Germinal center (tissue), 1 donor: ENCODE measurements at regions not wholly inside any gene's neighbourhood (a gene's known extent, or its start where the extent isn't known, plus 50 kb on each side); places are given as distances from the start of the nearest gene placed in this dataset.

ENCODE experiments used
- DNase-seq: peaks from one replicate; pipeline ENCODE4 v3.0.0; 2012; ENCODE audit warnings: mixed read lengths, low spot score

GRCh38 chrX:20421697-20422096, 155.0 kb upstream of the RPS6KA3 start:
- no peak for DNase-seq

DNA sequence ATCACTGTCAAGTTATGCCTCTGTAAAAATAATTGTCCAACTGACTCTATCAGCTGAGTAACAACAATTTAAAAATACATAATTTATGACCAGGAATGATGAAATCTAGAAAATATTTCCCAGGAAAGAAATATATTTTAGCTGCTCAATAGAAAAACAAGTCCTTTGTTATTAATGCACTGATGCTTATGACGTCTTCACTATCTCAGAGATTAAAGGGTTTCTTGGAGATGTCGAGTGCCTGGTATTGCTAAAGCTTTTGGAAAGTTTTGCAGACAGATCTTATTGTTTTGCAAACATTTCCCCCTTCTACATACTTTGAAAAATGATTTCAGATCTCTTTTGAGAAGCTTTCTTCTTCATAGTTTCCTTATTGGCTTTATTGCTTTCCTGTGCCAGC, 154.6 kb upstream of the RPS6KA3 start:
- DNase-seq = no peak

GRCh38 chrX:20420058-20420457, 153.3 kb upstream of the RPS6KA3 start:
- DNase-seq = no peak

DNA sequence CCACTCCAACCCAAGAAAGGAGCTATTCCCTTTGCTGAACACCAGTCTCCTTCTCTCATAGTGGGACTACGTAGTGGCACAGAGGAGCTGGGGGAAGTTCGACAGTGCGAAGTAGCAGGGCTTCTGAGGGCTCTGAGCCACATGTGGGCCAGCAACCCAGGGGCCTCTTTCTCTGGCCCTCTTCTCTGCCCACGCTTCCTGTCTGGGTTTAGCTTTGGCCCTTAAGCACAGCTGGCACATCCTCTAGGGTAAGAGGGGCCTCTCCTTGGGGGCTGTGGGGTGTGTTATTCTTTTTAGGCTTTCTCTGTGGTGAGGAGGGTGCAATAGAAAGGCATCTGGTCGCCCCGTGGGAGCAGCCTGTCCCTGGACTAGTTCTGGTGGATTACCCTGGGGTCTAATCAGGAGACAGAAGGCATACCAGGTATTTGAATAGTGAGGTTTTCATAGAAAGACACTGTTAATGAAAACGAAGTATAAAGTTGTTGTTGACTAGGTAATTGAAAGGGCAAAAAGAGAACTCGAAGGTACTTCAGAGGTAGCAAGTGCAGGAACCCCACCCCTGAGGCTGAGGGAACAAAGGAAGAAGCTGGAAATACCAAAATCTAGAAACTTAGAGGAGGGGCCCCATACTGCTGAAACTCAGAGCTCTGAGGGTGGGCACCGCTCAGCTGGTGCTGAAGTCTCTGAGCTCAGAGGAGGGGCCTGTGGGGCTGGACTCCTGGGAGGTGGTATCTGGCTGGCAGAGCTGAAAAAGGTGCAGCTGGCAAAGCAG, 151.9 kb upstream of the RPS6KA3 start:
- no peak for DNase-seq

DNA sequence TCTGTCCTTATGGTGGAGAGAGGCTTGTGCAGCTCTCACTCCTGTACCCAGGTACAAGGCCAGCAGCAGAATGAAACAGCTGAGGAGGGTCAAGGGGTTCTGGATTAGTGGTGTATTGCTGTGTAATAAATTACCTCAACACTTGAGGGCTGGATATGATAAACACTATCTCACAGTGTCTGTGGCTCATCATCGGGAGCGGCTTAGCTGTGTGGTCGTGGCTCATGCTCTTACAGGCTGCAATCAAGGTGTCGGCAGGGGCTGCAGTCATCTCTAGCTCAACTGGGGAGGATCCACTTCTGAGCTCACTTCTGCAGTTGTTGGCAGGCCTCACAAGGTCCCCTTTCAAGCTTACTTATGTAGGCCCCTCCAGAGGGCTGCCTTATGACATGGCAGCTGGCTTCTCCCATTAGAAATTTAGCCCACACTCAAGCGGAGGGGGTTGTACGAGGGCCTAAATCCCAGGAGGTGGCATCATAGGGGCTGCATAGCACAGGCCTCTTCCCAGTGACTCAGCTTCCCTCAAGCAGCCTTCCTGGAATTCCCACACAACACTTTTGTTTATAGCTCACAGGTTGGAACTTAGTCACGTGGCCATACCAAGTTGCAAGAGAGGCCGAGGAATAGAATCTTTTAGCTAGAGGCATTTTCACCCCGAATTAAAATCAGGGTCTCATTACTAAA, 148.2 kb upstream of the RPS6KA3 start:
- no peak for DNase-seq

GRCh38 chrX:20414066-20414465, 147.4 kb upstream of the RPS6KA3 start:
- no peak for DNase-seq

GRCh38 chrX:20412871-20413486, 146.3 kb upstream of the RPS6KA3 start:
- DNase-seq = peak; percentile 31

- DNase-seq = no peak
Measured at GRCh38 chrX:20410540-20410939, 143.8 kb upstream of the RPS6KA3 start.

- DNase-seq = no peak
Measured at GRCh38 chrX:20409991-20410390, 143.3 kb upstream of the RPS6KA3 start.

- DNase-seq = no peak
Measured at GRCh38 chrX:20402956-20403355, 136.2 kb upstream of the RPS6KA3 start.

DNA sequence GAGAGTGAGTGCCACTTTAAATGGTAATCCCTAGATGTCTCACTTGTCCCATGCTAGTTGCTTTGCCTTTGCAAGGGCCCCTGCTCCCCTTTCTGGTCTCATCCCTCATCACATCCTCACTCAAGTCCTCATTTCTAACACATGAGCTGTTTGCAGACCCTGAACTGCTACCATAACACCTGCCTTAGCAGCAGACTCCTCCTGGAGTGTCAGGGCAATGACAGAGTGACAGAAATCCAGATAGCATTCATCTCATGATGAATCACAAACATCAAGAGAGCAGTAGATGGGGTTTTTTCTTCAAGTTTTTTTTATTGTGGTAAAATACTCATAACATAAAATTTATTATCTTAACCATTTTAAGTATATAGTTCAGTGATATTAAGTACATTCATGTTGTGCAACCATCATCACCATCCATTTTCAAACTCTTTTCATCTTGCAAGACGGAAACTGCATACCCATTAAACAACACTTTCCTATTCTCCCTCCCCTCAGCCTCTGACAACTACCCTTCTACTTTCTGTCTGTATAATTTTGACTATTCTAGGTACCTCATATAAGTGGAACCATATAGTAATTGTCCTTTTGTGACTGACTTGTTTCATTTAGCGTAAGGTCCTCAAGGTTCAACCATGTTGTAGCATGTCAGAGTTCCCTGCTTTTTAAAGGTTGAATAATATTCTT, 133.2 kb upstream of the RPS6KA3 start:
- DNase-seq = no peak

- no peak for DNase-seq
Measured at GRCh38 chrX:20397587-20397986, 130.9 kb upstream of the RPS6KA3 start.

DNA sequence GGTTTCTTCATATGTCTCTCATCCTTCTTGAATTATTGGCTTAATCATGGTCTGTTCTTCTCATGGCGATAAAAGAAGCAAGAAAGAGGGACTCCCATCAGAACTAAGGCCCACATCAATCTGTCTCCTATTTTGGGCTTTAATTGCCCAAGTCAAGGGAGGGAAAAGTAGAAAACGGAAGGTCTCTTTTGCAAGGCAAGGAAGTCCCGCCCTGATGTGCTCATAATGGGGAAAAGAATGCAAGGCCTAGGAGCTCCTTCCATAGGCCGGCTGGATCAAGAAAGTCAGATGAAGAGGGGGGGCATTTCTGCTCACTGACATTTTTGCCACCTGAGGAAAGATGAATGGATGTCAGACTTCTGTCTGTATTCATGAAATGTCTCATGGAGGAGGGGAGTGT, 127.7 kb upstream of the RPS6KA3 start:
- no peak for DNase-seq

- DNase-seq = no peak
Measured at GRCh38 chrX:20393944-20394343, 127.2 kb upstream of the RPS6KA3 start.

- DNase-seq = no peak
Measured at GRCh38 chrX:20388594-20388993, 121.9 kb upstream of the RPS6KA3 start.

GRCh38 chrX:20383477-20383876, 116.8 kb upstream of the RPS6KA3 start:
- DNase-seq = no peak

GRCh38 chrX:20382518-20383297, 116.0 kb upstream of the RPS6KA3 start:
- no peak for DNase-seq

- no peak for DNase-seq
Measured at GRCh38 chrX:20382082-20382481, 115.4 kb upstream of the RPS6KA3 start.

DNA sequence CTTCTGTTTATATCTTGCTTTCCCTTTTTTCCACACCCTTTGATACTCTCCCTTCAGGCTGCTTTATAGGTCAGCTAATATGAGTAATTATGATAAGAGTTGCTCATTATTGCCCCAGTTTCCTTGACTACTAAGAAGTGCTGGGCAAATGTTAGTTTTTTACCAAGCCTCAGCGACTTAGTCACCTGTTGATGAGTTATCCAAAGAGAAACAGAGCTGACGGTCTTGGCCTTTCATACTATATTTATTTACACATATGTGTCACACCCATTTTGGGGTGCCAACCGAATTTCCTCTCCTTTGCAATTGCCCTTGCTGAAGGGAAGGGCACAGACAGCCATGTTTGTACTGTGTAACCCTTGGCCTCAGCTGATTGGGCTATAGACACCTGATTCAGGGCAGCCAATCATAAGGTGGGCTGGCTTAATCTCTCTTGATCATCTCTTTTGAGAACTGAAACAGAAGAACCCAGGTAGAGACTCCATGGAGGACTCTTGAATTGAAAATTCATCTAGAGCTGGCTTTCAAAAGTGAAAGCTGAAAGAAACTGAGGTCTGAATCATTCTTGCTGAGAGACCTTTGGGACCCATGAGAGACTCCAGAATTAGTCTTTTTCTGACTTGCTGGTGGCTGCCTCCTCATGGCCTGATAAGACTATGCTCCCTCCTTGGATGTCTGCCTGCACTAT, 111.7 kb upstream of the RPS6KA3 start:
- DNase-seq = no peak

- DNase-seq = peak; percentile 6
Measured at GRCh38 chrX:20374900-20375438, 108.3 kb upstream of the RPS6KA3 start.

DNA sequence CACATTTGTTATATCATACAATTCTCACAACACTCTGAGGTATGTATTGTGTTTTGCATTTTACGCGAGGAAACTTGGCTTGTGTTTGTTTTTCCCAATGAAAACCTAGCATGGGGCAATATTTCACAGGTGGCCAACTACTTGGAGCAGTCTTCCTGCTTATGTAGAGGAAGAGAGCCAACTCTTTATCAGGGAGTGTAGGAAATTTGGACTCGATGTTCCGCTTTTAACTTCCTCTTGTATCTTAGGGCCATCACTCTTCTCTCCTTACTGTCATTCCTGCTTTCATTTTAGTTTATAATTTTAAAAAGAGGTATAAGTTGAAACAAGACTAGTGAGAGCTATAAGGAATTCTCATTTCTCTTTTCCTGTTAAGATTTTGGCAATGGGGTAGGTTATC, 107.7 kb upstream of the RPS6KA3 start:
- DNase-seq = no peak
